Loucy (cell line): ENCODE measurements at regions not wholly inside any gene's neighbourhood (a gene's known extent, or its start where the extent isn't known, plus 50 kb on each side); places are given as distances from the start of the nearest gene placed in this dataset.

ENCODE experiments used
- H2AFZ ChIP-seq: fragments of 200-600 bp; sonication (generic); 2 replicates; pipeline ENCODE4 v1.6.0; 2016; ENCODE audit warnings: antibody characterized with exemption, mild to moderate bottlenecking, low read length, moderate library complexity
- H3F3A ChIP-seq: fragments of 200-600 bp; 2 replicates; pipeline ENCODE4 v1.6.0; 2016; ENCODE audit warnings: antibody characterized with exemption, low read depth, mild to moderate bottlenecking
- H3K27me3 ChIP-seq: fragments of 200-600 bp; sonication (generic); 2 replicates; pipeline ENCODE4 v1.6.1; 2014; ENCODE audit warnings: low read length, mild to moderate bottlenecking; ENCODE audit not compliant: insufficient read depth, poor library complexity, severe bottlenecking
- H3K36me3 ChIP-seq: fragments of 200-600 bp; sonication (generic); 2 replicates; pipeline ENCODE4 v1.6.1; 2016; ENCODE audit warnings: low read length; ENCODE audit not compliant: insufficient read depth
- H3K4me1 ChIP-seq: fragments of 200-600 bp; sonication (generic); 2 replicates; pipeline ENCODE4 v1.5.1; 2014; ENCODE audit warnings: low read length, mild to moderate bottlenecking; ENCODE audit not compliant: insufficient read depth, poor library complexity, severe bottlenecking
- H3K4me2 ChIP-seq: fragments of 200-600 bp; sonication (generic); 2 replicates; pipeline ENCODE4 v1.6.0; 2014; ENCODE audit warnings: antibody characterized with exemption, low read length, low read depth, mild to moderate bottlenecking; ENCODE audit not compliant: poor library complexity, severe bottlenecking
- H3K4me3 ChIP-seq: fragments of 200-600 bp; sonication (generic); 2 replicates; pipeline ENCODE4 v1.5.1; 2014; ENCODE audit warnings: low read length, mild to moderate bottlenecking, mixed read lengths; ENCODE audit not compliant: poor library complexity, severe bottlenecking
- H3K79me2 ChIP-seq: fragments of 200-600 bp; sonication (generic); 2 replicates; pipeline ENCODE4 v1.6.1; 2014; ENCODE audit warnings: low read length; ENCODE audit not compliant: insufficient read depth
- H3K9ac ChIP-seq: fragments of 200-600 bp; sonication (generic); 2 replicates; pipeline ENCODE4 v1.6.0; 2014; ENCODE audit warnings: mild to moderate bottlenecking, low read depth, low read length, moderate library complexity; ENCODE audit not compliant: poor library complexity, severe bottlenecking
- H3K9me2 ChIP-seq: fragments of 200-600 bp; sonication (generic); replicated peaks from 2 replicates; pipeline ENCODE4 v1.6.1; 2016; ENCODE audit warnings: low read depth, low read length, mixed read lengths
- H3K9me3 ChIP-seq: fragments of 200-600 bp; sonication (generic); 2 replicates; pipeline ENCODE4 v1.6.1; 2014; ENCODE audit warnings: mild to moderate bottlenecking, antibody characterized with exemption, low read length, low read depth; ENCODE audit not compliant: insufficient read depth
- H4K20me1 ChIP-seq: fragments of 200-600 bp; sonication (generic); 2 replicates; pipeline ENCODE4 v1.6.0; 2014; ENCODE audit warnings: antibody characterized with exemption, low read length, mild to moderate bottlenecking; ENCODE audit not compliant: insufficient read depth, poor library complexity, severe bottlenecking
- CTCF ChIP-seq: fragments of 200-600 bp; sonication (generic); conservative IDR thresholded peaks from 2 replicates; pipeline ENCODE4 v1.5.1; 2014; ENCODE audit warnings: mild to moderate bottlenecking, antibody characterized with exemption, low read length
- EZH2phosphoT487 ChIP-seq: fragments of 200-600 bp; IDR thresholded peaks from 2 replicates; pipeline ENCODE4 v1.6.1; 2018; ENCODE audit warnings: antibody characterized with exemption, mild to moderate bottlenecking, moderate library complexity, borderline replicate concordance

- TF ChIP-seq EZH2phosphoT487: no peak
- TF ChIP-seq CTCF: no peak
- Histone ChIP-seq H3K4me2 (no peak overlapping the region), H3K9ac (no peak overlapping the region), H3K9me3 (no peaks in the 10 kb centered on the region), H2AFZ (no peak overlapping the region), H3K36me3 (no peaks in the 10 kb centered on the region), H3K4me1 (no peaks in the 10 kb centered on the region), H3K79me2 (no peaks in the 10 kb centered on the region), H4K20me1 (no peaks in the 10 kb centered on the region), H3F3A (no peaks in the 10 kb centered on the region), H3K4me3 (no peak overlapping the region), H3K9me2 (no peaks in the 10 kb centered on the region), H3K27me3 (no peaks in the 10 kb centered on the region)
Observed at GRCh38 chr11:27928809-27929208, 179.1 kb downstream of the KIF18A start.

- H3K4me3 ChIP-seq: no peak overlapping the region
- no peaks in the 10 kb centered on the region for H4K20me1 ChIP-seq
- no peak overlapping the region for H2AFZ ChIP-seq
- no peaks in the 10 kb centered on the region for H3K27me3 ChIP-seq
- no peaks in the 10 kb centered on the region for H3K9me3 ChIP-seq
- no peaks in the 10 kb centered on the region for H3K36me3 ChIP-seq
- H3K9me2 ChIP-seq: no peaks in the 10 kb centered on the region
- no peaks in the 10 kb centered on the region for H3K4me1 ChIP-seq
- no peak overlapping the region for H3K9ac ChIP-seq
- H3K79me2 ChIP-seq: no peaks in the 10 kb centered on the region
- no peak overlapping the region for H3K4me2 ChIP-seq
- no peaks in the 10 kb centered on the region for H3F3A ChIP-seq
- no peak for TF ChIP-seq CTCF
- no peak for TF ChIP-seq EZH2phosphoT487
Observed at GRCh38 chr11:27926981-27927481, 180.9 kb downstream of the KIF18A start.

GRCh38 chr11:27926486-27926885, 181.5 kb downstream of the KIF18A start:
- no peaks in the 10 kb centered on the region for H3K9me3 ChIP-seq
- no peaks in the 10 kb centered on the region for H3F3A ChIP-seq
- H3K9me2 ChIP-seq: no peaks in the 10 kb centered on the region
- H3K4me1 ChIP-seq: no peaks in the 10 kb centered on the region
- no peaks in the 10 kb centered on the region for H4K20me1 ChIP-seq
- no peak overlapping the region for H2AFZ ChIP-seq
- H3K9ac ChIP-seq: no peak overlapping the region
- TF ChIP-seq EZH2phosphoT487: no peak
- TF ChIP-seq CTCF: no peak
- no peak overlapping the region for H3K4me2 ChIP-seq
- no peak overlapping the region for H3K4me3 ChIP-seq
- no peaks in the 10 kb centered on the region for H3K36me3 ChIP-seq
- H3K79me2 ChIP-seq: no peaks in the 10 kb centered on the region
- H3K27me3 ChIP-seq: no peaks in the 10 kb centered on the region
